ENCODE measurements at regions not wholly inside any gene's neighbourhood (a gene's known extent, or its start where the extent isn't known, plus 50 kb on each side); places are given as distances from the start of the nearest gene placed in this dataset.

DNA sequence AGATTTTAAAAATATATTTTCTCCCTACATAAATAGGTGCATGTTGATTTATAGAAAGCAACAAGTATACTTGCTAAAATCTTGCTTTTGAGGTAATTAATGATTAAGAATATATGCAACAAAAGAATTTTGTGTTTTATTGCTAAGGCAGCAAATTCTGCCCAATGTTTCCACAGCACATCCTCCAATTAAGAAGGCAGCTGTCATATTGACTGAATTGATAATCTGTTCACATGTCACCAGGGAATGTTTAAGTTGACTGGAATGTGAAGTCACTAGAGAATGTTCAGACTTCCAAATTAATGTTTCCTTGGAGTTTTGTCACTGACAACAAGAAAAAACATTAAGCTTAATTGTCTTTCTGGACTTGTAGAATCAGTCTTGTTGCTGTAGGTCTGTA lies 1602.7 kb upstream of the SLC39A10 start:
- TF ChIP-seq, protein P1, sequence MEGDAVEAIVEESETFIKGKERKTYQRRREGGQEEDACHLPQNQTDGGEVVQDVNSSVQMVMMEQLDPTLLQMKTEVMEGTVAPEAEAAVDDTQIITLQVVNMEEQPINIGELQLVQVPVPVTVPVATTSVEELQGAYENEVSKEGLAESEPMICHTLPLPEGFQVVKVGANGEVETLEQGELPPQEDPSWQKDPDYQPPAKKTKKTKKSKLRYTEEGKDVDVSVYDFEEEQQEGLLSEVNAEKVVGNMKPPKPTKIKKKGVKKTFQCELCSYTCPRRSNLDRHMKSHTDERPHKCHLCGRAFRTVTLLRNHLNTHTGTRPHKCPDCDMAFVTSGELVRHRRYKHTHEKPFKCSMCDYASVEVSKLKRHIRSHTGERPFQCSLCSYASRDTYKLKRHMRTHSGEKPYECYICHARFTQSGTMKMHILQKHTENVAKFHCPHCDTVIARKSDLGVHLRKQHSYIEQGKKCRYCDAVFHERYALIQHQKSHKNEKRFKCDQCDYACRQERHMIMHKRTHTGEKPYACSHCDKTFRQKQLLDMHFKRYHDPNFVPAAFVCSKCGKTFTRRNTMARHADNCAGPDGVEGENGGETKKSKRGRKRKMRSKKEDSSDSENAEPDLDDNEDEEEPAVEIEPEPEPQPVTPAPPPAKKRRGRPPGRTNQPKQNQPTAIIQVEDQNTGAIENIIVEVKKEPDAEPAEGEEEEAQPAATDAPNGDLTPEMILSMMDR (IDR thresholded peaks at IDR 0.05; ENCODE audit: poor library complexity) = no peak
- TF ChIP-seq EZH2 (IDR thresholded peaks at IDR 0.05; ENCODE audit: borderline replicate concordance) = no peak

Data from hepatocyte (in vitro differentiated cells).